ENCODE measurements at regions not wholly inside any gene's neighbourhood (a gene's known extent, or its start where the extent isn't known, plus 50 kb on each side); places are given as distances from the start of the nearest gene placed in this dataset.
A peak's percentile ranks its signal among the peaks of the same experiment; 100 is the strongest.

DNA sequence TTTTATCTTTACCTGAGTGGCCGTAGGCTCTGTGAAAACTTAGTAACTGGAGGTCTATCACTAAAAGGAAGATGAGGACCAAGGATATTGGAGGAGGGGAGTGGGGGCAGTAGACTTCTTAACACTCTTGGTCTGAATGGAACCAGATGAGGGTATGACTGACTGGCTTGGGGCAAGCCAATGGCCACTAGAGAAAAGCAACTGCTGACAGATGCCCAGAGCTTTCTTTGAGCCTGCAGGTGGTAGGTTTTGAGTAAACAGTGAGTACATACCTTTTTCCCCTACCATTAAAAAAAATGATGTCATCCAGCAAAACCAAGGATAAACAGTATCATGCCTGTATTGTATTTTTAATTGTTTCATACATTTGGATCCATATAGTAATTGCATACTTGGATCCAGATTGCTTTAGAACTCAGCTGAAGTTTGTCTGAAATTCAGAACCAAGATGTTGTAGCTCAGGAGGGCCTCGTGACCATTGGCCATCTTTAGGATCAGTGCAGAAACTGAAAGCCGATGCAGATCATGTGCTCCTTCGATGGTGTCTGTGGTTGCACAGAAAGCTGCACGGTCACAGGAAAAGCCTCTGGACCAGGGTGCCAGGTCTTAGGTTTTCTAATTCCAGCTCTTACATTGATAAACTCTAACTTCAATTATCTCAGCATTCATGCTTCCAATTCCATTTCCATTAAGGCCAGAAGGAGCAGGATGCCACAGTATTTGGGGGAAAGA is 131.0 kb downstream of the PDGFRA start:
- DNase-seq (ENCODE audit: low spot score): no peak

DNA sequence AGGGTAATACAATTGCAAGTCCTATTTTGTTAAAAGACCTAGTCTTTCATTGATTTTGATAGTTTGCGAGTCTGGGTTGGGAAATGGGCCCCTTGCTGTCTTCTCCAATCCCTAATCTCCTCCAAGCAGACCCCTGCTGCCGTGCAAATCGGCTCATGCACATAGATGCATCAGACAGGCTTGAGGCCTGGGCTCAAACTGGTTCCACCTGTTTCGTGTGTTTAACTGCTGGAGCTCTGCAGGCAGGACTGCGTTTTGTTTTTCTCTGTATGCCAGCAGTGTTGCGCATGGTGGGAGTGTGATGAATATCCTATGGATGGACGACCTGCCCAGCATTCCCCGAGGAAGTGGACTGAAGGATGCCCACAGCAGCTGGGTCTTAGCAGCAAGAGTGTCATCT is 133.9 kb downstream of the PDGFRA start:
- no peak for DNase-seq (ENCODE audit: low spot score)

DNA sequence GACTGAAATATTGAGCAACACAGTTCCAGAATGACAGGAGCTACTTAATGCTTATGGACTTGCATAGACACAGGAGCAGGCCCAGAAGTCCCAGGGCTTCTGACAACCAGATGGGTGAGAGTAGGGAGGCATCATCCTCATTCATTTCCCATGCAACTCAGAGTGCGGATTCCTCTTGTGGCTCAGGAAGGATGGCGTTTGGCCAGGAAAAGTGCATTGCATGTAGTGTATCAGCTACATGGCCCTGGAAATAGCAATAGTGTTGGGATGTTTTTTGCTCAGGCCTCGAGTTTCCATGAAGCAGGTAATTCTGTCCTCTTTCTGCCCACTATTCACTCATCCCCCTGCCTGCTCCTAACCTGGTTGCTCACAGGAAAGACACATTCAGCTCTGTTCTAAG is 136.6 kb downstream of the PDGFRA start:
- DNase-seq (ENCODE audit: low spot score): no peak

DNA sequence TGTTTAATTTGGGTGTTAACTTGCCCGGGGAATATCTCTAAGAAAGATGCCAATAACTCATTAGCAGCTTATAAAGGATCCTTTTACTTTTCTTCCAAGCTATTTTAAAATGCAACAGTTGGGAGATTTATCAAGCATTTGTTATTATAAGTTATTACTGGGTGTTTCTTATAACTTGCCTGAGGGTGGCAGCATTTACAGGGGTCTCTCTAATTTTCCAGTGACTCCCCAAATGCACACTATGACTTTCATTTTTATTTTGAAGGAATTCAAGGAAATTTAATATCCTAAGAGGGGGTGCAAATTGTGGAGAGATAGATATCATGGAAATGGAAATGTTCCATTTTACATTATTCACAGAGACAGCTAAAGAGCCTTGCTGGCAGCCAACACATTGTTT is 138.0 kb downstream of the PDGFRA start:
- no peak for DNase-seq (ENCODE audit: low spot score)

DNA sequence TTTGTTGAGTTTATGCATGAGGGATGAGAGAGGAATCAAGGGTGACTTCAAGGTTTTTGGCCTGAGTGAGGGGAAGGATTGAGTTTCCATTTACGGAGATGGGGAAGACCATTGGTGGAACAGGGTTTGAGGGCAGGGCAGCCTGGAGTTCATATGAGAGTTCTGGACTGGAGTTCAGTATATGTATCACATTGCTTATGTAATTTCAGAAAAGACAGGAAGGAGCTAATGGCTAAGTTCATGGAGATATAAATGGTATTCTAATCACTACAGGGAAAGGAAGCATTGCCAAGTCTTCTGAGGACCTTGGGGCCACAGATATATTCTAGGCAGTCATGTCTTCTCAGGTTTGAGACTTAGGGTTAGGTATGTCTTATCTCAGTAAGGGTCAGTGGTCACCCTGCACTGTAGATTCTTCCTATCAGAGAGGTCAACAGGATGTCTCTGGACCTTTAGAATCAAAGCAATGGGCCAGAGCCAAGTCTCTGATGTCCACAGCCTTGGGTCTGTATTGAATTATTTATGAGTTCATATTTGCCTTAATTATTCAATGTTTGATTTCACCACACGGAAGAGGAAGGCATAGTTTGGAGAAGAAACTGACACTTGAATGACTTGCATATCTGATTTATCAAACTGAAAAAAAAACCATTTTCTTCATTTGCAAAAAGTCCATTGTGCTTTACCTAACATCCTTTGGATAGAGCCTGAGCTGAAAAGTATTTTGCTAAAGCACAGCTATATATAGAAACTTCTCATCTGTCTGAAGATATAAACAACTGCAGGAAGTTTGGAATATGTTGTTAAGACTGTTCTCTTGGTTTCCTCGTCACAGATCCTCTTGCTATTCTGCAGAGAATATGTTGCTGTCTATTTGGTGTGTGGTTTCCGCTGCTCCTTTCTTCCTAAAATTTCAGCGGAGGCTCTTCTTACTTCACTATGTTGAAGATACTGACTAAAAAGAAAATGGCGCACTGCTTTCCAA is 139.5 kb downstream of the PDGFRA start:
- DNase-seq (ENCODE audit: low spot score): no peak

DNA sequence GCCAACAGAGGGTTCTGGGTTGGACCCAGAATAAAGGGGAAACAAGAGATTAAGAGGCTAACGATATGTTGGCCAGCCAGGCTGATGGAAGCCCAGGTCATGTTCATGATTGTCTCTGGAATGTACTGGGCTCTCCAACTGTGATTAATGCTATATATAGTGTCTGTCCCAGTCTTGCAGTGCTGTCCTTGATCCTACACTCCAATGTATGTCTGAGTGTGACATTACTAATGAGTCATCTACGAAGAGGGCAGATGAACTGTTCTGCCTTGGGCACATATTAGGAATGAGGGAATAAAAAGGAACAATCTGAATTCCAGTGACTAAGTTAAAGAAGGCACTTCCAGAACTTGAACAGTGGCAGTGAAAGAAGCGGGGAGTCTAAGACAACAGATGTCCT is 142.1 kb downstream of the PDGFRA start:
- DNase-seq (ENCODE audit: low spot score): no peak

DNA sequence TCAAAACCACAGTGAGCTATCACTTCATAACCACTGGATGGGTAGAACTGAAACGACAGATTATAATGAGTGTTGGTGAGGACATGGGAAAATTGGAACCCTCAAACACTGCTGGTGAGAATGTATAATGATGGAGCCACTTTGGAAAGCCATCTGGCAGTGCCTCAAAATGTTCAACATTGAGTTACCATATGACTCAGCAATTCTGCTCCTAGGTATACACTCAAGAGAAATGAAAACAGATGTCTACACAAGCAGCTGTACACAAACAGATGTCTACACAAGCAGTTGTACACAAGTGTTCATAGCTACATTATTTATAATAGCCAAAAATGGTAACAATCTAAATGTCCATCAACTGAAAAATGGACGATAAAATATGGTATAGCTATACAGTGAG is 143.9 kb downstream of the PDGFRA start:
- no peak for DNase-seq (ENCODE audit: low spot score)

DNA sequence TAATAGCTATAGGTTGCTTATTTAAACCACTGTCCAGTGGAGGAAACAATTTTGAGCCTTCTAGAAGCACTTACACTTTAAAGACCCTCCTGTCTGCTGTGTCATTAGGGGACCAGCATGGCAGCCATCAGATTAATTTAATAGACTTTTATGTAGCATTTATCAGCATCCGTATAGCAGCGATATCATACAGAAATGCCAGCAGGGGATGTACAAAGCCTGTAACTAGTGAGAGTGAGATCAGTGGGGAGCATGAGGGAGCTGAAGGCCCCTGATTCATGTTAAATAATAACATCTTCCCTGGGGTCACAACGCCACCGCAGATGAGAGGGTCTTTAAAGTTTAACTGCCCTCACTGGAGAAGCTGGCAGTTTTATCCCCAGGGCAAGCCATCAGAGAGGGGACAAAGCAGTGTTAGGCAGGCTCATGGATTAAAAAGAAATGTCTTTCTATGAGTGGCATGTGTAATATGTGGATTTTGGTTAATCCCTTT is 144.7 kb downstream of the PDGFRA start:
- no peak for DNase-seq (ENCODE audit: low spot score)

DNA sequence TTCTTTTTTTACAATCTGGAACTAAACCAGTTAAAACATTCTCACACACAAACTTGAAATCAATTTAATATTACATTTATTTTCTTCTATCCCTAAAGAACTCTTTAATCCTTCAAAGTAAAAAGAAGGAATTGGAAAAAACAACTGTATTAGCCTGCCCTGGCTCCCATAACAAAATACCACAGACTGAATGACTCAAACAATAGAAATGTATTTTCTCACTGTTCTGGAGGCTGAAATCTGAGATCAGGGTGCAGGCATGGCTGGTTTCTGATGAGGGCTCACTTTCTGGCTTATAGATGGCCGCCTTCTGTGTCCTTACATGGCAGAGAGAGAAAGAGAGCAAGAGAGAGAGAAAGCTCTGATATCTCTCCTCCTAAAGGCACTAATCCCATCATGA is 149.4 kb downstream of the PDGFRA start:
- DNase-seq (ENCODE audit: low spot score): no peak

DNA sequence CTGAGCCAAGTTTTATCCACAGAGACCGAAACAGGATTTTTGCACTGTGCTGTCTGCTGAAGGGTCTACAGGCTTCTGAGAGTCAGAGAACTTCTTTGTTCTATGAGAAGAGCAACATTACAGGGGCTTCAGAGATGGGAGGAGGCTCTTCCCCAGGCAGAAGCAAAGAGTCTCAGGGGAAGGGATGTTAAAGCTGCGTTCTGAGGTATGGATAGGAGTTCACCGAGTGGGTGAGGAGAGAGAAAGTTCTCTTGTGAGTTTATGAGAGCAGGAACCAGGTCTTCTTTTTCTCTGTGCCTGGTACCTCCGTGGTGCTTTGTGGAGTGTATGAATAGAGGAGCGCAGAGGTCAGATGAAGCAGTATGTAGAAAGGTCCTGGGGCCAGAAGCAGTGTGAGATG is 155.1 kb downstream of the PDGFRA start:
- DNase-seq (ENCODE audit: low spot score): no peak

DNA sequence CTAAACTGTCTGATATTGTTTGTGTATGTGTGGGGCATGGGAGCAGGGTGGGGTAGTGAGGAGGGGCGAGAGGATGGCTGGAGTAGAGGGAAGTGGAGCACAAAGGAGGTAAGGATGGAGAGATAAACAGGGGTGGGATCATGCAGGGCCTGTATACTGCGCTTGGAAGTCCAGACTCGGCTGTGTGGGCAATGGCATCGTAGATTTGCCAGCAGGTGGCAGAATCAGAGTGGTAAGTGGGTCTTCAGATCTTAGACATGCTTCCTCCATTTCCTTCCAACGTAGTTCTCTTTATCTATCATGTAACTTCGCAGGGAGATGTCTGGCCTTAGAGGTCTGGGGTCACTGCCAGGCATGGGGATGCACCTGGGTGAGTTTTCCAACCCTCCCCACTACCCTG is 155.5 kb downstream of the PDGFRA start:
- DNase-seq (ENCODE audit: low spot score): peak; percentile 29

DNA sequence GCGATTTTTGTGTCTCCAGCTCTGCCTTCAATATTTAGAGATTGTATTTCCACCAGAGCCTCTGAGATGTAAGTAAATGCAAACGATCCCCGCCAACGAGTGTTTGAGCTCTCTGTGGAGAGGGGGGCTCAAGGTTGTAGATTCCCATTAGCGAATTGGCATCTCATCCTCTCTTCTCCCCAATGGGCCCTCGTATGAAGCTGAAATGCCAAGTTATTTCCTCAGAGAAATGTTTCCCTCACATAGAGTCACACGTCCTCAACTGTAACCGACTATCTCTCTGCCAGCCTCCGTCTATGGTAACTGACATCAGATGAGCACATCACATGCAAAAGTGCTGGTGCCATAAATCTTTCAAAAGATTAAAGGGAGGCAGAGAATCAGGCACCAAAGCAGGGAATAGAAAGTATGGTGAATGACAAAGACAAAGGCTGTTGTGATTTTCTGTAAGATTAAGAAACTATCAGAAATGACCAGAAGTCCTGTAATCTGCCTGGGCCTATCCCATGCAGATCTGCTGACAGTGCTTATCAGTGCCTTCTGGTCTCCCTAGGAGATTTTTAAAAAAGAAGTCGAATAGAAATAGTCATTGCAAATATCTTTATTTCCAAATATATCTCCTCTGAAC is 157.1 kb downstream of the PDGFRA start:
- DNase-seq (ENCODE audit: low spot score): no peak

DNA sequence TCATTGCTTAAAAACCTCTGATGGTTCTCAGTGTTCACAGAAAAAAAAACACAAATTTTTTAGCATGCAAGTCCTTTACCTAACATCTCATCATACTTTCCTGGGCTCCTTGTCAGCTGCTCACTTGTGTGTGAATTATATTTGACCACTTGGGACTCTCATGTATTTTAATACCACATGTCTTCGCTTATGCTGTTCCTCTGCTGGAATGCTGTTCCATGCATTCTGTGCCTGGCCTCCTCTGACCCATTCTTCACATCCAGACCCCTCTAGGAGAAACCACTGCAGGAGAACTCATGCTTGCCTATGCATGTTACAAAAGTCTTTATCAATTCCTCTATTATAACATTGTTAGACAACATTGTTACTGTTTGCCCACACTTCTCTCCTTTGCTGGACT is 157.6 kb downstream of the PDGFRA start:
- DNase-seq (ENCODE audit: low spot score): no peak

DNA sequence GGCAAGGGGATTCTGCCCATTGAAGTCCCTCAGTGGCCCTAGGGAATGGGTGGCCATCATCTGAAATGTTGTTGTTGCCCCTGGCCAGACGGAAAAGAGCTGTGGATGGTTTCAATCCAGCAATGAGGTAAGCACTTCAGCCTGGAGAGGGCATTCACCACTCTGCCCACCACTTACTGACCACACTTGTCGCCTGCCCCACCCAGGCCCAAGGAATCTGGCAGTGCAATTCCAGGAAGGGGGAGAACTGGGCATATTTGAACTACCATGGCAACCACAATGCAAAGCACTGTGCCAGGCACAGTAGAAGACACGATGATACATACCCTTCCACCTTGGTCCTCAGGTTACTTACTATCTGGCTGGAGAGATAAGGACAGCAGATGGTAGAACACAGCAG is 161.6 kb downstream of the PDGFRA start:
- DNase-seq (ENCODE audit: low spot score): no peak

DNA sequence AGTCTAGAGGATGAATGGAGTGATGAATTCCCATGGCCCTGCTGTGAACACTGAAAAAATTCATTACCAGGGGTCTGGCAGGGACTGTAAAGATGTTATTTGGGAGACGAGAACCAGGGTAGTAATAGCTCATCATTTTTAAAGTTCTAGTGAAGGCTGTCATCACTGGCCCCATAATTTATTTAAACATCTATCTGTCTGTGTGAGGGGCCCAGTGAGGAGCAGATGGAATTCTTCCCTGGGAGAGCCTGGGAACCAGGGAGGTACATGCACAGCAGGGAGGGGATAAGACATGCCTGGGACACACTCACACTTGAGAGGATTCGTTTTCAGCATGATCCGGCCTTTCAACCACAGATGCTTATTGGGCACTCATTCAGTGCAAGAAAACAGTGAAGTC is 162.0 kb downstream of the PDGFRA start:
- no peak for DNase-seq (ENCODE audit: low spot score)

DNA sequence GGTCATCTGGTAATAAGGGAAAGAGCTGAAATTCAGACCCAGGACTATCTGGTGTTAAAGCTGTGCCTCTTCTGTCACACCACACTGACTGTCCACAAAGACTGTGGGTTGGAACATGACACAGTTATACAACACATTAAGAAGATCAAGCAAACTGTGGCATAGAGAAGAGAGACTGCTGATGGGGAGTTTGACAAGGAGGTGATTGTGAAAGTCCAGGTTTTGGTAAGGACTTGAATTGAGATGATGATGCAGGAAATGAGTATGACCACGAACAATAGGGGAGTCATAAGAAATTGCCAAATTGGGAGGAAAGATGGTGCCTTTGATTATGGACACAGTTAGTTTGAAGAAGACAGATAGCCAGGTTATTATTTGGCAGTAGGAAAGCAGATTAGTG is 163.4 kb downstream of the PDGFRA start:
- DNase-seq (ENCODE audit: low spot score): no peak

DNA sequence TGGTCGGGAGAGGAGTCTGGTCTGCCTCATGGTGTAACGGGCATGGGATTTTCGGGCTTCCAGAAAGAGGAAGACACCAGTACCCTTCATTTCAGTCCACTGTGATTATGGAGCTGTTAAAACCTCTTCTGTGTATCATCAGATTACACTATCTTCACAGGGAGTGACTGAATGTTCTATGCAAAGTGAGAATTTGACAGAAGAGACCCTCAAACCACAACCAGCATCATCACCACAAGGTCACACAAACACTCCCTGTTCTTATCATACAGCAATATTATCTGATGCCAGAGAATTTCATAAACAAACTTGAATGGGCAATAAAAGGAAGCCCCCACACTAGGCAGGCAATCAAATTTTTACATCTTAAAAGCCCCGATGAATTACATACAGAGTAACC is 164.2 kb downstream of the PDGFRA start:
- DNase-seq (ENCODE audit: low spot score): no peak

DNA sequence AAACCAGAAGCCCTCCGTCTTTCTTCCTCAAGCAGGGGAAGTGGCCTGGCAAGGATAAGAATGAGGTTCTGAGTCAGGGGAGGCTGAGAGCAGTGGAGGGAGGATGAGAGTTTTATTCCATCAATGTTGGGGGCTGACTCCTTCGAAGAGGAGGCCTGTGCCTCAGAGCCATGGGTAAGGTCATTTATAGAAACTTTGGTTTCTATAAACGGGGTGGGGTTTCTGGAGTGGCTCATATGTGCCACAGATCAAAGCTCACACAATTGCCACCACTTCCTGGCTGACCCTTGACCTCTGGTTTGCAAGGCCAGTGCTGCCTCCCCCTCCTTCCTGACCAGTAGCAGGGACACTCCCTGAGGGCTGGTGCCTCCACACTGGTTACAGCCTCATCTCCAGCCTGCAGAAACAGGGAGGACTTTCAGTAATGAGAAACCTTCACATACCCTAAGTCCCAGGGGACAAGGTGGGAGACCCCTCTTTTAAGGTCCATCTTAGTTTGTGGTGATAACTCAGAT is 166.0 kb downstream of the PDGFRA start:
- no peak for DNase-seq (ENCODE audit: low spot score)

DNA sequence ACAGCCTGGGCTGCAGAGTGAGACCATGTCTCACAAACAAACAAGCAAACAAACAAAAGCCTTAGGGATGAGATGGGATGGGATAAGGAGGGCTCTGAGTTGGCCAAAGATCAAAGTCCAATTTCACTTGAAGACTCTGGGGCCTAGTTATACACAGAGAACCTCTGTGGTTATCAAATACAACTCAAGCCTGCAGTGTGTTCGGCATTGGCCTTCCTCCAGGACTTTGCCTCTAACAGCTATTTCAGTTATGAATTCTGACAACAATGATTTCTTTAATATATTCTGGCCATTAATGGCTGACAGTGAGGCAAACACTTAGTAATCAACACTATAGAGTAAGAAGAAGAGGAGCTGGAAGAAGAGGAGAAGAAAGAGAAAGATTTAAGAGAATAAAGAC is 171.1 kb downstream of the PDGFRA start:
- no peak for DNase-seq (ENCODE audit: low spot score)

DNA sequence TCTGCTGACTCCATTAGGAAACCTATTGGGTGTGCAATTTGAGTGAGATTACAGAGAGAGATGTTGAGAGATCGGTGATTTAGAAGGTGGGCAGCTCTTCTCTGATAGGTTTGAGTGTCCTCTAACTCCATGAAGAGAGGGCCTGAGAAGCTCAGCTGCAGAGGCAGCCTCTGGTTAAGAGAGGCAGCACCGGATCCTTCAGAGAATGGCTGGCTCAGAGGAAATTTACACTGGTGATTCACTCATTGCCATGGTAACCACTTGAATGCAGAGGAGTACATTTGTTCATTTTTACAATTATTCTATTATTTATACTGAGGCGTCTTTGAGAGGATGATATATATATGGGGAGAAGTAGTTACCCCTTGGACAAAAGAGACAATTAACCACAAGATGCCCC is 171.7 kb downstream of the PDGFRA start:
- DNase-seq (ENCODE audit: low spot score): no peak

DNA sequence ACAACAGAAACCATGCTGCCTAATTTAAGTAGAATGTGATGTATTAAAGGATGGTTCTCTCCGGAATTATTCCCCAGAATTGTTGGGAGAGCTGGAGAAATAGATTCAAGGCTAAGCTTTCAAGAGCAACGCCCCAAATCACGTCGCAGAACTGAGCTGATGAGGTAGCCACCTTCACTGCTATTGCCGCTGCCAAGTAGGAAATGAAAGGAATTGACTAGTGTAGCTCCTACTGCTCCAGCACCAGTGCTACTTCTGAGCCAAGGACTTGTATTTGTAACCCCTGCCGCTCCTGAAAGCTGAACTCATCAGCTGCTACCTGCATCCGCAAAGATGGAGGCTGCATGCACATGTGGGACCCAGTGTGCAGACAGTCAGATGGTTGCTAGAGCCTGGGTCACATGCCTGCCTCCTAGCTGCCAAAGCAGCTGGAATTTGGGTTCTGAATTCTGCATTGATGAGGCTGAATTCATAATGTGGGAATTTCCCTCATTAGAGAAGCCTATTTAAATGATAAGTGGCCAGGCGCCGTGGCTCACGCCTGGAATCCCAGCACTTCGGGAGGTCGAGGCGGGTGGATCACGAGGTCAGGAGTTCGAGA is 173.9 kb downstream of the PDGFRA start:
- DNase-seq (ENCODE audit: low spot score): no peak
